DMS153 (cell line): ENCODE measurements at regions not wholly inside any gene's neighbourhood (a gene's known extent, or its start where the extent isn't known, plus 50 kb on each side); places are given as distances from the start of the nearest gene placed in this dataset.
A peak's percentile ranks its signal among the peaks of the same experiment; 100 is the strongest.

ENCODE experiments used
- DNase-seq: peaks from one replicate; lab custom pipeline; 2025; lab: John Stamatoyannopoulos, UW

DNA sequence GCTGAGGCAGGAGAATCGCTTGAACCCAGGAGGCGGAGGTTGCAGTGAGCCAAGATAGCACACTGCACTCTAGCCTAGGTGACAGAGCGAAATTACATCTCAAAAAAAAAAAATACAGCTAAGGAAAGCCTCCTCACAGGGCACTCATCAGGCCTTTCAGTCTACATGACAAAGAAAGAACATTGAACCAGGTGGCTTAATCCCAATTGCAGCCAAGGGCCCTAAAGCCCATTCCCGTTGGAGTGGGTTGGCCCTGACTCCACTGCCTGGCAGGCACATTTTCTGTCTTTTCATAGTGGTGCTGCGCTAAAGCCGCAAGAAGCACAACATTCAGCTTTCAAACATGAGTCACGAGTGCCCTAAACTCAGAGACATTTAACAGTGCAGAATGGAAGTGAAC is 372.5 kb downstream of the RNF144A start:
- no peak for DNase-seq

DNA sequence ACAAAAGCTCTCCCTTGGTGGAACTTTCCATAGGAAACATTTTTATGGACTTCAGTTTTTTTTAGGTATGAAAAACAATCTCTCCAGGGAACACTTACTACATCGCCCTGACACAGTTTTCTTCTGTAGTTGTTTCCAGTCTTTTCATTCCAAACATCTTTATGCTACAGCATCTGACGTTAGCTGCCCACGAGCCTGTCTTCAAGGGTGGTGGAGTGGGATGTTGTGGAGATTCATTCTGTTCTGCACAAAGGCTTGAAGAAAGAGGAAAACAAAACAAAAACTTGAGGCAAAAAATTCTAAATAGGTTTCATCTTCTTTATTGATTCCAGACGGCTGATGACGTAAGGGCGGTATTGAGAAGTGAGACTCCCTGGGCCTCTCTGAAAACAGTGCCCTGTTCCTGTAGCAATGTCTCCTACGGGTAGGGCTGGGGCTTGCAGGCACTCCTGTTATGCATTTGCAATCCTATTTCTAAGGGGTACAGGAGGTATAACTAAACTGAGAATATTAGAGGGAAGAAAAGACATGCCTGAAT is 375.0 kb downstream of the RNF144A start:
- no peak for DNase-seq

- DNase-seq = no peak
Measured at GRCh38 chr2:7309582-7309981, 392.4 kb downstream of the RNF144A start.

DNA sequence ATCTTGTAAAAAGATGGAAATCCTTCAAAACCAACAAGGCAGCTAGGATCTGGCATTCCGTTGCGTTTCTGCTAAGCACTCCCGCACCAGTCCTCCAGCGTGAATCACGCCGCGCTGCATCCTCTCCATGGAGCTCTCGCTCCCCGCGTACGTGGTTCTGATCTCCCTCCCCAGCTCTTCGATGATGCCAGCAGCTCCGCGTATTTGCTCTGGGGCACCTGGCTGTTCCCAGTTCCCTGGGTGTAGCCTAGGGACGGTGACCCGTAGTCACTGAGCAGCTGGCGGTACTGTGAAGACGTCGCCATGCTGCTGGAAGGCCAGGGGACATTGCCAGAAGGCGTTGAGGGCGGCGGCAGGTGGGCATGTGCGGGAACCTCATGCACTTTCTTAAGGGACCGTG is 407.5 kb downstream of the RNF144A start:
- no peak for DNase-seq

DNA sequence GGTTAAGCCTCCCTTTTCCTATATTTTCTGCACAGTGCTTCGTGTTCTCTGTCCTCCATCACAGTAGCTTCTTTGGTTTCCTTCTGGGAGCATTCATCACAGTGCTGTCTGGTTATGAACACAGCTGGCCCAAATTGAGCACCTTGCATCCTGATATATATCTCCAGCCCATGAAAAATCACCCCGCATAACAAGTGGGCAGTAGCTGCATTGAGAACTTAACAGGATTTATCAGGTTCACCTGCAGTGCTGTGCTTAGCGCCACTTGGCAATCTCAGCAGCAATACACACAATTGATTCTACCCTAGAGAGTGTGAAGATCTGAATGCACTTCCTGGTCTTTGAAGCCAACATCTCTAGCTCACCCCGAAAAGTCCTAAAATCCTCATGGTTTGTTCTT is 408.0 kb downstream of the RNF144A start:
- DNase-seq = no peak

DNA sequence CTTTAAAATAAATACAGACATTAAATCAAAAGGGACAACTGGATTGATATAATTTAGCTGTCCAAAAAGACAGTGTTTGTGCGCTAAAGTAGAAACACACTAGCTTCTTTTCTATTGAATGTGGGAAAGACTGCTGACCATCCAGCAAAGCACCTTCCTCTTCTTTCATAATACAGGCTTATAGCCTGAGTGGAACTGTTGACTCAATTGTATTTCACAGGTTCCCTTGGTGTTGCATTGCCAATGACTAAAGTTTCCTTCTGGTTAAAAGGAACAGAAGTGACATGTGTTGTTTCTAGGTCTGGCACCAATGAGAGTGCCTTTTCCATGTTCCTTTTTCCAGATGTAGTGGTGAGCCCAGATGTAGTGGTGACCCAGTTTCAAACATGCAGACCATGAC is 412.3 kb downstream of the RNF144A start:
- no peak for DNase-seq

DNA sequence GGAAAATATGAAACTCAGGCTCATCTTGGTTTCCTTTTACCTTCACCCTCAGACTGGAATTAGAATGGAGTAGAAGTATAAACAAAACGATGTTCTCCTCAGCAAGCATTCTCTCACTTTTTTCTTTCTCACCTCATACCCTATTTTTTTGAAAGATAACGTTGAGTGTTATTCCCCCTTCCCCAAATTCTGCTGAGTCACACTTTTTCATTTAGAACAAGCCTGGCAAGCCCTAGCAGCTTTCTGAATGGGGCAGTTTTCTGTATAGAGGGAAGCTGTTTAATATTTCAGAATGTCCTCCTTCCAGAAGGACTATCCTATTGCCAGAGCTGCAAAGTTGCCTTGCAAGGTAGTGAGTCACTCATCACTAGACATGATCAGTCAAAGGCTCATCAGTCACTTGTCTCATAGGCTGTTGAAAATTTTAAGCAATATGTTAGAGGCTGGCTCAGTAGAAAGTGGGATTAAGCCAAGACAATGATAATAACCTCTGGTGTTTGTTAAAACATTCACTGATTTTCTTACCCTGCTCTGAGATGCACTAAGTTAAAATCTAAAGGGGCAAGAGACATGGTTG is 416.1 kb downstream of the RNF144A start:
- DNase-seq = no peak

DNA sequence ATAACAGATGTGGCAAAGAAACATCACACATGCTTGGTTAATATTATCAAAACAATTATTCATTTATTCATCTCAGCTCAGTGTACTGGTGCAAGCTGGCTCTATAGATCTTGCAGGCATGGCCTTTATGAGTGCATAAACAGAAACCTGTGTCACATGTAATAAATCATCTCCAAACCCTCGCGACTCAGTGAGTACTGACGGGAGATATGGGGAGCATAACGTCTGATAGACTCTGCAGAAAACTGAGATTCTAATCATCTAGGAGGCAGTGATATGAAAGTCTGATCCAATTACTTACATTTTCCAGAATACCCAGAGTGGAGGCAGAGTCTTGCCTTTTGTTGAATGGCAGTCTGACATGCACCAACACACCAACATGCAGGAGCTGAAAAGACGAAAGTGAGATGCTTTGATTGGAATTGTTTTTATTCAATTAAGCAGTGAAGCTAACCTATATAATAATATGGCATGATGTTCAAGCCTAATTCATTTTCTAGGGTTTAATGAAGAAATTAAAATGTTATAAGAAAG is 416.8 kb downstream of the RNF144A start:
- DNase-seq = no peak

GRCh38 chr2:7338961-7339360 is 421.7 kb downstream of the RNF144A start:
- DNase-seq = no peak

- no peak for DNase-seq
Measured at GRCh38 chr2:7346336-7346735, 429.1 kb downstream of the RNF144A start.

- no peak for DNase-seq
Measured at GRCh38 chr2:7348761-7349160, 431.5 kb downstream of the RNF144A start.

DNA sequence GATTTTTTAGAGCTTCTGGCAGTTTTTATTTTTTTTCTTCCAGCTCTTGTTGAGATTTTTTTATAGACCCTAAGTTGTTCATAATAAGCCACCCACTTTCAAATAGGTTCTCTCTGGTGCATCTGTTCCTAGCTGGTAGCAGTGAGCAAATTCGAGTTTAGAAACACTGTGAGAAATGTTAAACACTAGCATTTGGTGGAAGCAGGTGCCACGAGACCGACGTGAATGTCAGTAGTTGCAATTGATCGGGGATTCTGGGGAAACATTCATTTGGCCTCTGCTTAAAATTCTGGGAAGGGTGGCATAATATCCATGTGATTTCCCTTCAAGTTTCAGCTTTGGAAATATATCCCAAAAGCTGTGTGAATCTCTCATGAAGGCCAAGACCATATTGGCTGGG is 435.0 kb downstream of the RNF144A start:
- no peak for DNase-seq

GRCh38 chr2:7353571-7353970 is 436.4 kb downstream of the RNF144A start:
- DNase-seq = no peak

DNA sequence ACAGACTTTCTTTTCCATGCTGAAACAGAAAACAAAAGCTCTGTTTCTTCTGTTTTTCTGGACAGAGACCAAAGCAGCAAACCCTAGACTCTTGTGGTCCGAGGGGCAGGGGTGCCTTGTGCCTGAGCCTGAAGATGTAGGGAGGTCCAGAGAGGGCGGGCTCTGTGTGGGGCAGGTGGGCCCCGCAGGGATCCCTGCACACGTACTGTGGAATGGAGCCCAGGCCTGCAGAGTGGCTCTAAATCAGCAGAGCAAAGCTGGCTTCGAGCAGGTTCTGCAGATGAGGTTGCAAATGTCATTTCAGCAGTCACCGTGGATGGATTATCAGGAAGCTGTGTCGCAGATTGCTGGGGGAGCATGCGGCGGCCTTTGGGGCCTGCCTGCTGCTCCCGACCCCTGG is 438.6 kb downstream of the RNF144A start:
- DNase-seq = no peak

GRCh38 chr2:7356909-7357584 is 439.8 kb downstream of the RNF144A start:
- peak; percentile 64 for DNase-seq

DNA sequence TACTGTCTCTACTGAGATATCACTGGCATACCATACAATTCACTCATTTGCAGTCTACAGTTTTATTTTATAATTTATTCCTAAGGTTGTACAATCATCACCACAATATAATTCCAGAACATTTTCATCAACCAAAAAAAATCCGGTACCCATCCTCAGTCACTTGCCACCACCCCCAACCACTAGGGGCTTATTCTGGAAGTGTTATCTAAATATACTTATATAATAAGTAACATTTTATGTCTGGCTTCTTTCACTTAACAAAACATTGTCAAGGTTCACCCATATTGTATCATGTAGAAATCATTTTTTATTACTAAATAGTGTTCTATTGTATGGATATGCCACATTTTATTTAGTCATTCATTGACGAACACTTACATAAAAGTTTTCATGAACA is 440.8 kb downstream of the RNF144A start:
- no peak for DNase-seq

GRCh38 chr2:7358865-7359447 is 441.7 kb downstream of the RNF144A start:
- DNase-seq = no peak

- DNase-seq = no peak
Measured at GRCh38 chr2:7363906-7364305, 446.7 kb downstream of the RNF144A start.

DNA sequence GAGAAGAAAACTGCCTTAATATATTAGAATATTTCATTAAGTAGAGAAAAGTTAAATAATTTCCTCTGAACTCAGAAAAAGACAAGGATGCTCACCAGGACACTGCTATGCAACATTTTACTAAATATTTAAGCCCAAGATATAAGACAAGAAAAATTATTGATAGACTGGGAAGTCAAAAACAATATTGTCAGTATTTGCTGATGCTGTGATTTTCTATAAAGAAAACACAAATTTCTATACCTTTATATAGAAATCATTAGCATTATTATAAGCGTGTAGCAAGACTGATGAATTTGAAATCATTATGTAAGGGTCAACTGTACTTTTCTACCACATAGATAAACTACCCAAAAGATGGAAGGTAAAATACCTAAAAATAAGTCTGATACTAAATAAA is 451.0 kb downstream of the RNF144A start:
- no peak for DNase-seq

DNA sequence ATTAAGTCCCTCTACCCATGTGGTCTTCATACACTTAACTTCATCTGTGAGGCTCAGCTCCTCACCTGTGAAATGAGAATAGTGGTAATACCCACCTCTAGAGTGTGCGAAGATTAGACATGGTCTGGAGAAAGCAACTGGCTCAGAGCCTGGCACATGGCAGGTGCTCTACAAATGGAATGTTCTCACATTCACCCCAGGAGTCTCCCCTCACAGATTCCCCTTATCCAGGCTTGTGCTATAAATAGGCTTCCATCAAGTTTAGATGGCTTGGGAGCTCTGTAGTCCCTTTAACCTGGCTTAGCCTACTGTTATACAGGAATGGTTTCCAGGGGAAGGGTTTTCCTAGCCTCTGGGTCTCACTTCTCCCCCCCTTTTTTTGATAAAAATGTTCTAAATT is 455.9 kb downstream of the RNF144A start:
- no peak for DNase-seq

DNA sequence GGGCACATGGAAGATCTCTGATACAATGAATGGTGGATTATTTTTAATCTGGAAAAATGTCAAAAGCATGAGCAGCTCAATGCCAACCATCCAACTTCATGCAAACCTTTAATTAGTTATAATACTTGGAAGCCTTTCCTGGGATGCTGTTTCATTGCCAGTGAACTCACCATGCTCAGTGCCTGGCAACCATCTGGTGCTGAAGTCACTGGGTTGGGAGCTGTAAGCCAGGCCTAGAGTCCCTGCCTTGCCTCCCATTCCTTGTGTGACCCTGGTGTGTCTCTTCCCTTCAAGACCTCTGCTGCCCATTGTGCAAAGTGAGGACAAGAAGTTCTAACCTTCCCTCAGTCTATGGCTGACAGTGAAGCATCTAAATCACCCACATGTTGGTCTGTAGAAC is 458.7 kb downstream of the RNF144A start:
- DNase-seq = no peak

DNA sequence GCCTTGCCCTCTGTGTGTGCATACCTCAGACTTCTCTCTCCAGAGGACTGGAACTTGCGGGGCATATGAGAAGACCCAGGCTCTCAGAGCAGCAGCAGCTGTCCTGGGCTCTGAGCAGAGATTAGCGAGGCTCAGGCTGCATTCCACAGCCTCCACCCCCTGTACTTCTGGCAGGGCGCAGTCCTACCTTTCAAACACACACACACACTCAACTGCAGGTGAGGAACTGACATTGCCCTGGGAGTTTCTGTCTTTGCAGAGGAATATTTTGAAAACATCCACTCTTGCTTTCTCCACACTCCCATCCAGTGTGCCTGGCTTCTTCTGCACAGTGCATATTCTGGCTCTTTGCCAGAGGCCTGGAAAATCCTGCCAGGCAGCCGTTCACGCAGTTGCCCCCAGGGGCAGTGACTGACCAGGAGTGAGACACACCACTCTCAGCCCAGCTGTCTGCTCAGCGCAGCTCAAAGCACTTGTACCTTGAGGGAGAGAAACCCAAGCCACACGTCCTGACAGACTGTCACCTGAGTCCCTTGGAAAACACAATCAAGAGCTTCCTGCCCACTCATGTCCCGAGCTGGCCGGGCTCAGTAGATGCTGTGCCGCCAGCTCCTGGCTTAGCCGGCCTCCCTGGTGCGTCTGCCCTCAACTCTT is 460.8 kb downstream of the RNF144A start:
- DNase-seq = peak; percentile 83

- no peak for DNase-seq
Measured at GRCh38 chr2:7378591-7378990, 461.4 kb downstream of the RNF144A start.
